ENCODE measurements at regions not wholly inside any gene's neighbourhood (a gene's known extent, or its start where the extent isn't known, plus 50 kb on each side); places are given as distances from the start of the nearest gene placed in this dataset.

GRCh38 chr5:124090115-124090514 is 578.1 kb downstream of the CSNK1G3 start:
- H2AFZ ChIP-seq (ENCODE audit: low read length) = no peak overlapping the region
- no peak overlapping the region for H3K27ac ChIP-seq (ENCODE audit: low read depth, low read length)
- no peaks in the 10 kb centered on the region for H3K79me2 ChIP-seq (ENCODE audit: insufficient read depth, low read length)
- H3K36me3 ChIP-seq (ENCODE audit: insufficient read depth, low read length) = no peaks in the 10 kb centered on the region
- no peaks in the 10 kb centered on the region for H3K4me1 ChIP-seq (ENCODE audit: insufficient read depth, low read length)
- no peak overlapping the region for H3K4me3 ChIP-seq (ENCODE audit: insufficient read depth, low read length)
- no peaks in the 10 kb centered on the region for H3K27me3 ChIP-seq (ENCODE audit: insufficient read depth, low read length)
- no peak overlapping the region for H3K4me2 ChIP-seq (ENCODE audit: insufficient read depth, low read length)
- H4K20me1 ChIP-seq (ENCODE audit: insufficient read depth, low read length) = no peaks in the 10 kb centered on the region
- H3K9me3 ChIP-seq (ENCODE audit: low read depth, low read length) = no peaks in the 10 kb centered on the region
- TF ChIP-seq CTCF (IDR thresholded peaks at IDR 0.05; ENCODE audit: extremely low read depth, low read depth, low read length) = no peak
- DNase-seq (ENCODE audit: insufficient read length, low spot score, missing footprints) = no peak

DNA sequence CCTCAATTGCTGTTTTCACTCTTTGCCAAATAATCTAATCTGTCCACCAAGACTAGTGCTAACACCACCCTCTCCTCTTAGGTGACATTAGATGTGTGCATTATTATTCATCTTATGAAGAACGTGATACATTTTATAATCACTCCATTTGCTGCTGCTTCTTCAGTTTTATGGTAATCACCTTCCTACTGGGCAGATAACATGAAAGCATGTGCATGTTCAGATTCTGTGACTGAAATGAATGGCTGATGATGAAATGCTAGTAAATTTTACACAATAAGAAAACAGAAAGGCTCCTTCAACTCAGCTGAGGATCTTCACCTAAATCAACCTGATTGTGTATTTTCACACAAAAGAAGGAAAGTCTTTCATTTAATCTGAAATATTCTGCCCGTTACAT is 577.6 kb downstream of the CSNK1G3 start:
- no peak overlapping the region for H3K4me3 ChIP-seq (ENCODE audit: insufficient read depth, low read length)
- no peaks in the 10 kb centered on the region for H4K20me1 ChIP-seq (ENCODE audit: insufficient read depth, low read length)
- no peaks in the 10 kb centered on the region for H3K36me3 ChIP-seq (ENCODE audit: insufficient read depth, low read length)
- H3K27me3 ChIP-seq (ENCODE audit: insufficient read depth, low read length) = no peaks in the 10 kb centered on the region
- no peak for TF ChIP-seq CTCF (IDR thresholded peaks at IDR 0.05; ENCODE audit: extremely low read depth, low read depth, low read length)
- no peak overlapping the region for H2AFZ ChIP-seq (ENCODE audit: low read length)
- H3K4me1 ChIP-seq (ENCODE audit: insufficient read depth, low read length) = no peaks in the 10 kb centered on the region
- no peaks in the 10 kb centered on the region for H3K79me2 ChIP-seq (ENCODE audit: insufficient read depth, low read length)
- no peak overlapping the region for H3K27ac ChIP-seq (ENCODE audit: low read depth, low read length)
- H3K4me2 ChIP-seq (ENCODE audit: insufficient read depth, low read length) = no peak overlapping the region
- no peaks in the 10 kb centered on the region for H3K9me3 ChIP-seq (ENCODE audit: low read depth, low read length)
- no peak for DNase-seq (ENCODE audit: insufficient read length, low spot score, missing footprints)

GRCh38 chr5:124088289-124089032 is 576.5 kb downstream of the CSNK1G3 start:
- H3K9me3 ChIP-seq (ENCODE audit: low read depth, low read length) = no peaks in the 10 kb centered on the region
- H3K36me3 ChIP-seq (ENCODE audit: insufficient read depth, low read length) = no peaks in the 10 kb centered on the region
- no peaks in the 10 kb centered on the region for H4K20me1 ChIP-seq (ENCODE audit: insufficient read depth, low read length)
- H2AFZ ChIP-seq (ENCODE audit: low read length) = no peak overlapping the region
- DNase-seq (ENCODE audit: insufficient read length, low spot score, missing footprints) = no peak
- no peaks in the 10 kb centered on the region for H3K27me3 ChIP-seq (ENCODE audit: insufficient read depth, low read length)
- H3K4me2 ChIP-seq (ENCODE audit: insufficient read depth, low read length) = no peak overlapping the region
- H3K4me1 ChIP-seq (ENCODE audit: insufficient read depth, low read length) = no peaks in the 10 kb centered on the region
- H3K79me2 ChIP-seq (ENCODE audit: insufficient read depth, low read length) = no peaks in the 10 kb centered on the region
- no peak overlapping the region for H3K4me3 ChIP-seq (ENCODE audit: insufficient read depth, low read length)
- no peak for TF ChIP-seq CTCF (IDR thresholded peaks at IDR 0.05; ENCODE audit: extremely low read depth, low read depth, low read length)
- no peak overlapping the region for H3K27ac ChIP-seq (ENCODE audit: low read depth, low read length)

DNA sequence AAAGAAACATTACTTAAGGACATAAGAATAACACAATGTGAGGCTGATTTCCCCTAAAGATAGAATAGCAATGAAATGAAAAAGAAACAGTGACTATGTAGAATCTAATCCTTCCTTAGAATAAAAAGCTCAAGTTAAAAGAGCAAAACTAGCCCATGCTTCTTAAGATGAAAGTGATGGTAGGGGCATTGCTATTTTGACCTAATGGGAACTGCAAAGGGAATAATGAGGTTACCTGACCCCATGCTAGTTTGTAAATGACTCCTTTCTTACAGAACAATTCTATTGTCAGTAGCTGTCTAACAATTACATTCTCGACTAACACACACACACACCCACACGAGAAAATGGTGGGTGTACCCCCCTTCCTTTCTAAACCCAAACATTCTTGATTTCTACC is 575.8 kb downstream of the CSNK1G3 start:
- H4K20me1 ChIP-seq (ENCODE audit: insufficient read depth, low read length) = no peaks in the 10 kb centered on the region

More for the DNA sequence above, 575.8 kb downstream of the CSNK1G3 start:
- H3K79me2 ChIP-seq (ENCODE audit: insufficient read depth, low read length) = no peaks in the 10 kb centered on the region
- no peaks in the 10 kb centered on the region for H3K36me3 ChIP-seq (ENCODE audit: insufficient read depth, low read length)
- no peak overlapping the region for H2AFZ ChIP-seq (ENCODE audit: low read length)
- no peak for TF ChIP-seq CTCF (IDR thresholded peaks at IDR 0.05; ENCODE audit: extremely low read depth, low read depth, low read length)
- no peaks in the 10 kb centered on the region for H3K4me1 ChIP-seq (ENCODE audit: insufficient read depth, low read length)
- no peaks in the 10 kb centered on the region for H3K9me3 ChIP-seq (ENCODE audit: low read depth, low read length)
- H3K27ac ChIP-seq (ENCODE audit: low read depth, low read length) = no peak overlapping the region
- H3K4me3 ChIP-seq (ENCODE audit: insufficient read depth, low read length) = no peak overlapping the region
- no peak overlapping the region for H3K4me2 ChIP-seq (ENCODE audit: insufficient read depth, low read length)
- DNase-seq (ENCODE audit: insufficient read length, low spot score, missing footprints) = no peak
- no peaks in the 10 kb centered on the region for H3K27me3 ChIP-seq (ENCODE audit: insufficient read depth, low read length)
